AG09319 (cell line): ENCODE measurements at regions not wholly inside any gene's neighbourhood (a gene's known extent, or its start where the extent isn't known, plus 50 kb on each side); places are given as distances from the start of the nearest gene placed in this dataset.

ENCODE experiments used
- DNase-seq: peaks from one replicate; pipeline ENCODE4 v3.0.0-alpha.2; 2010; ENCODE audit warnings: low read depth; ENCODE audit errors: extremely low read depth
- CTCF ChIP-seq: IDR thresholded peaks from 2 replicates; pipeline ENCODE4 v1.5.1; 2011; ENCODE audit warnings: low read depth, mild to moderate bottlenecking, inconsistent platforms, low read length, moderate library complexity

GRCh38 chr2:163808406-163808805 lies 72.6 kb upstream of the FIGN start:
- no peak for TF ChIP-seq CTCF
- no peak for DNase-seq

DNA sequence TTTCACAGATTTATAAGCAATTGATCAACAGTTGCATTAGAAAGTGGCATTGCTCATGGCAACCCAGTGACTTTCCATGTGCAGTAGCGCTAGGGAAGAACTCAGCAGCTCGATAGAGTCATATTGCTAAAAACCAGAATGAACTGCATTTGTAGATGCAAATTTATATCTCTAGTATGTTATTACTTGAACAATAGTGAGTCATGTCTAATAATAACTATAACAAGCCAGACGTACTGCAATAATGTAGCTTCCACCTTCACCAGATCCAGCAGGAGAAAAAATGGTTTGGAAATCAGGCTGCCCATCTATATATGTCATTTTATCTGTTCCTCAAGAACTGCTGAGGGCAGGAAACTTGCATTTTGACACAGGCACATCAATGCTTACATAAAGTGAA lies 66.5 kb upstream of the FIGN start:
- TF ChIP-seq CTCF, result no peak
- DNase-seq, result no peak

- TF ChIP-seq CTCF, result no peak
- no peak for DNase-seq
These were observed 65.7 kb upstream of the FIGN start for GRCh38 chr2:163801486-163801885.

DNA sequence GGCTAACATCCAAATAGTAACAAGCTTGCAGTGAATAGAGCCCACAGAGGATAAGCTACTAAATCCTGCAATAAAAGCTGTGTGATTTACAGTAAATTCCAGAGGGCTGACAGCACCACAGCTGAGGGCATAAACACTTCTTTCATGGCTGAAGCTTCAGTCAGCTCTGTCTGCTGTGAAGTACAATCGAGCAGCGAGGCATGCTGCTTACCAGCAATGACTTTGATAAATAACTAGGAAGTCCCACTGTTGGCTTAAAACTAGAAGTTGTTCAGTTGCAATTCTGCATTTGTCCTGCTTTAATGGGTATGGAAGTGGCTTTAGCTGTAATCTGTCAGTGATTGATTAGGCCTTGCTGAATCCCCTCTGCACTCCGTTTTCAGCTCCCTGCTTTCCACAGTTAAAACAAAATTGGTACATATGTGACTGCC lies 65.2 kb upstream of the FIGN start:
- DNase-seq, result no peak
- TF ChIP-seq CTCF, result no peak

GRCh38 chr2:163799807-163800206 lies 64.0 kb upstream of the FIGN start:
- TF ChIP-seq CTCF, result no peak
- DNase-seq, result no peak

DNA sequence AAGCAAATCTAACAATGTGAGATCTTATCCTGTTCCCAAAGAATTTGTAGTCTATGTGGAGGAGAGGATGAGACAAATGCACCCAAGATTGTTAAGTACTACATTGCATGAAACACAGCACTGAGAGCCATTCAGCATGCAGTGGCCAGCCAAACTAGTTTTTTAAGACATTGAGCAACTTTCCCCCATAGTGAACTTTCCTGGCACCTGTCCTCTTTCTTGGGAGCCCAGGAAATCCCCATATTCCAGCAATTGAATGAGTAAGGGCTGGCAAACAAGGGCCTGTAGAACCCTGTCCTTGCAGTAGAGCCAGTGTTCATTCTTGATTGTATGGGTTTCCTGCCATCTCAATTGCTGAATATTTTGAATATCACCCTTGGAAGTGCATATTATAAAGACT lies 58.8 kb upstream of the FIGN start:
- no peak for DNase-seq
- no peak for TF ChIP-seq CTCF
